AG09309 (cell line): ENCODE measurements at regions not wholly inside any gene's neighbourhood (a gene's known extent, or its start where the extent isn't known, plus 50 kb on each side); places are given as distances from the start of the nearest gene placed in this dataset.
"Not testable (repeated sequence)": the region's sequence is repeated elsewhere in the genome, so short reads cannot be mapped to it uniquely, and the experiment has no call there.

Experiments
- DNase-seq: peaks from one replicate; pipeline ENCODE4 v3.0.0-alpha.2; 2010; ENCODE audit warnings: low read depth
- H3K4me3 ChIP-seq: 2 replicates; pipeline ENCODE4 v1.5.1; 2011; ENCODE audit warnings: mild to moderate bottlenecking, low read depth, low read length, moderate library complexity; ENCODE audit not compliant: control insufficient read depth
- TF ChIP-seq, protein P1 (sequence below): IDR thresholded peaks from 2 replicates; pipeline ENCODE4 v1.5.1; 2011; ENCODE audit warnings: mild to moderate bottlenecking, low read depth, low read length, inconsistent platforms; ENCODE audit not compliant: insufficient read depth, control insufficient read depth; ENCODE audit errors: missing control alignments

DNA sequence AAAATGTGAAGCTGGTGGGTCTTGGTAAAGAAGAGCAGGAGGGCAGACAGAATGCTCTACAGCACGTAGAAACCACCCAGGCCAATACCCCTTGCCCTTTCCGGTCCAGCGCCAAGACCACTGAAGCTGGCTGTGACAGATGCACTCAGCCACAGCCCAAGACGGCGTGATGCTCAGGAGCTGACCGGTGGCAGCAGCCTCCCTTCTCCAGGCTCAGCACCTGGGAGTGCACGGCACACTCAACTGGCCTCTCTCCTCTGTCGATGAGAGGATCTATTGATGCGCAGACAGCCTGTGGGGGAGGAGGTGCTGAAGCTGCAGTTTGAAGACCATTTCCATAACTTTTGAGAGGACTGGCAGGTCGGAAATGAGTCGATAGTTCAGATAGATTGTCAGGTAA lies 141.0 kb upstream of the MYT1L start:
- no peak for DNase-seq
- TF ChIP-seq, protein P1, sequence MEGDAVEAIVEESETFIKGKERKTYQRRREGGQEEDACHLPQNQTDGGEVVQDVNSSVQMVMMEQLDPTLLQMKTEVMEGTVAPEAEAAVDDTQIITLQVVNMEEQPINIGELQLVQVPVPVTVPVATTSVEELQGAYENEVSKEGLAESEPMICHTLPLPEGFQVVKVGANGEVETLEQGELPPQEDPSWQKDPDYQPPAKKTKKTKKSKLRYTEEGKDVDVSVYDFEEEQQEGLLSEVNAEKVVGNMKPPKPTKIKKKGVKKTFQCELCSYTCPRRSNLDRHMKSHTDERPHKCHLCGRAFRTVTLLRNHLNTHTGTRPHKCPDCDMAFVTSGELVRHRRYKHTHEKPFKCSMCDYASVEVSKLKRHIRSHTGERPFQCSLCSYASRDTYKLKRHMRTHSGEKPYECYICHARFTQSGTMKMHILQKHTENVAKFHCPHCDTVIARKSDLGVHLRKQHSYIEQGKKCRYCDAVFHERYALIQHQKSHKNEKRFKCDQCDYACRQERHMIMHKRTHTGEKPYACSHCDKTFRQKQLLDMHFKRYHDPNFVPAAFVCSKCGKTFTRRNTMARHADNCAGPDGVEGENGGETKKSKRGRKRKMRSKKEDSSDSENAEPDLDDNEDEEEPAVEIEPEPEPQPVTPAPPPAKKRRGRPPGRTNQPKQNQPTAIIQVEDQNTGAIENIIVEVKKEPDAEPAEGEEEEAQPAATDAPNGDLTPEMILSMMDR, result no peak
- H3K4me3 ChIP-seq, result no peak overlapping the region

- TF ChIP-seq, protein P1, result no peak
- no peak overlapping the region for H3K4me3 ChIP-seq
- DNase-seq, result no peak
Observed at GRCh38 chr2:2466534-2466933, 135.5 kb upstream of the MYT1L start.

- TF ChIP-seq, protein P1, result no peak
- no peak overlapping the region for H3K4me3 ChIP-seq
- no peak for DNase-seq
Observed at GRCh38 chr2:2464643-2465042, 133.6 kb upstream of the MYT1L start.

- TF ChIP-seq, protein P1, result no peak
- no peak for DNase-seq
Observed at GRCh38 chr2:2464094-2464493, 133.0 kb upstream of the MYT1L start.

GRCh38 chr2:2456721-2457120 lies 125.6 kb upstream of the MYT1L start:
- TF ChIP-seq, protein P1, result no peak
- H3K4me3 ChIP-seq, result no peak overlapping the region
- DNase-seq, result no peak

More at GRCh38 chr2:2464094-2464493, 133.0 kb upstream of the MYT1L start:
- H3K4me3 ChIP-seq, result no peak overlapping the region

DNA sequence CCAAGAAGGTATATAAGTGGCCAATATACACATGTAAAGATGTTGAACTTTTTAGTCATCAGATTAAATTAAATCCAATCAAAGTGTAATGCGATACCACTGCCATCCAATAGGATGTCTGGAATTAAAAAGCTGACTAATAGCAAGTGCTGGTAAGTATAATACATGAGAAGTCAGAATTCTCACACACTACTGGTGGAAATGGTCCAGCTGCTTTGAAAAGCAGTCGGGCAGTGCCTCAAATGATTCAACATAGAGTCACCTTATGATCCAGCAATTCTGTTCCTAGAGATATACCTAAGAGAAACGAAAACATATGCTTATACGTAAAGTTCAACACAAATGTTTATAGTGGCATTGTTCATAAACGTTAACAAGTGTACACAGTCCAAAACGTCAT lies 124.1 kb upstream of the MYT1L start:
- no peak overlapping the region for H3K4me3 ChIP-seq
- DNase-seq, result no peak
- TF ChIP-seq, protein P1, result no peak

DNA sequence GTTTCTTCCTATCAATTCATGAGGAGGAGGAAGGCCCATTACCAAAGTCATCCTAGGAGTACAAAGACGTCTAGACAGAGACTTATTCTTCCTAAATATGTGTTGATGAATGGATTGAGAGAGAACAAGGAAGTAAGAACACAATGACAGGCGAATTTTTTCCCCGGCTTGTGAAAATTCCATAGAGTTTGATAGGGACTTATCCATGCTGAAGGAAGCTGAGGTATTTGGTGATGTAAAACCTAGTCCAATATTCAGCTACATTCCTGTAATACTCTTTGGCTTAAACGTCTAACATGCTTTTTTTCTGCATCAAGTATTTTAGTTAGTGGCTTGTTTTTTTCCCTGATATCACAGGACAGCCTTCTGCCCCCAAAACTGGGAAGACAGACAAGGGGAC lies 121.9 kb upstream of the MYT1L start:
- TF ChIP-seq, protein P1, result no peak
- no peak overlapping the region for H3K4me3 ChIP-seq
- no peak for DNase-seq

DNA sequence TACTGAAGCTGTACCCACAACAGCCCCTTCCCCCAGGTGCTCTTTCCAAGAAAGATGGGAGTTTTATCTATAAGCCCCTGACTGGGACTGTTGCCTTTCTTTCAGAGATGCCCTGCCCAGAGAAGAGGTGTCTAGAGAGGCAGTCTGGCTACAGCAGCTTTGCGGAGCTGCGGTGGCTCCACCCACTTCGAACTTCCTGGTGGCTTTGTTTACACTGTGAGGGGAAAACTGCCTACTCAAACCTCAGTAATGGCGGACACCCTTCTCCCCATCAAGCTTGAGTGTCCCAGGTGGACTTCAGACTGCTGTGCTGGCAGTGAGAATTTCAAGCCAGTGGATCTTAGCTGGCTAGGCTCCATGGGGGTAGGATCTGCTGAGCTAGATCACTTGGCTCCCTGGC lies 120.2 kb upstream of the MYT1L start:
- not testable (repeated sequence) for H3K4me3 ChIP-seq, DNase-seq
